ENCODE measurements at regions not wholly inside any gene's neighbourhood (a gene's known extent, or its start where the extent isn't known, plus 50 kb on each side); places are given as distances from the start of the nearest gene placed in this dataset.

GRCh38 chr2:146207901-146208300 lies 1636.9 kb upstream of the ACVR2A start:
- no peak for TF ChIP-seq CTCF (conservative IDR thresholded peaks at IDR 0.05)
- Histone ChIP-seq H3K27ac (ENCODE audit: insufficient read length, low read depth, low read length) (no peak overlapping the region), H3K79me2 (ENCODE audit: insufficient read depth, low read length) (no peaks in the 10 kb centered on the region), H3T11ph (ENCODE audit: low read length) (no peak overlapping the region), H3K9me3 (ENCODE audit: control insufficient read depth, low read depth, low read length) (no peaks in the 10 kb centered on the region), H3K79me1 (ENCODE audit: insufficient read depth, low read depth, low read length, poor library complexity, severe bottlenecking) (no peaks in the 10 kb centered on the region), H4K8ac (replicated peaks; ENCODE audit: insufficient read length, low read depth, low read length) (no peak overlapping the region), H2BK120ac (ENCODE audit: low read depth, low read length, poor library complexity, severe bottlenecking) (no peak overlapping the region), H4K20me1 (ENCODE audit: control insufficient read depth, insufficient read depth, insufficient read length) (no peaks in the 10 kb centered on the region), H4K5ac (ENCODE audit: insufficient read length, low read depth, low read length) (no peak overlapping the region), H3K18ac (ENCODE audit: insufficient read length, low read depth, low read length) (no peak overlapping the region), H3K23me2 (ENCODE audit: insufficient read length, low read depth, low read length, poor library complexity, severe bottlenecking) (no peaks in the 10 kb centered on the region), H2BK5ac (ENCODE audit: insufficient read length, low read length) (no peak overlapping the region), H2BK12ac (ENCODE audit: insufficient read length, low read depth, low read length) (no peak overlapping the region), H3K14ac (ENCODE audit: insufficient read depth, low read length) (no peak overlapping the region), H2AK5ac (ENCODE audit: insufficient read length, low read length) (no peak overlapping the region), H3K4me2 (ENCODE audit: insufficient read depth, insufficient read length, low read length) (no peak overlapping the region), H2BK15ac (ENCODE audit: low read depth, low read length) (no peak overlapping the region), H3K9ac (ENCODE audit: extremely low read depth, insufficient read length, low read length) (no peak overlapping the region), H2AFZ (ENCODE audit: low read length) (no peak overlapping the region), H3K56ac (ENCODE audit: insufficient read length, low read depth, low read length) (no peak overlapping the region), H3K27me3 (ENCODE audit: insufficient read depth, low read length) (no peaks in the 10 kb centered on the region), H3K4ac (ENCODE audit: low read depth, low read length) (no peak overlapping the region), H2BK20ac (ENCODE audit: low read depth, low read length, poor library complexity, severe bottlenecking) (no peak overlapping the region), H3K4me1 (ENCODE audit: insufficient read depth, low read length) (no peaks in the 10 kb centered on the region), H3K23ac (ENCODE audit: insufficient read length, low read depth, low read length) (no peak overlapping the region), H4K91ac (ENCODE audit: insufficient read length, low read depth, low read length) (no peak overlapping the region)
- Mint-ChIP-seq H3K4me3 (no peak overlapping the region), H3K36me3 (ENCODE audit: insufficient read depth in 1 of 3, low read depth in 3 of 3) (peaks cover 0 to 8% (median 2%) of the 10 kb centered on the region in 3 experiments; a peak in 3 of 7 replicates), H3K27me3 (ENCODE audit: low read depth) (no peaks in the 10 kb centered on the region), H3K4me1 (no peaks in the 10 kb centered on the region), H3K9me3 (peaks cover 5 to 6% of the 10 kb centered on the region in 2 experiments; a peak in 3 of 5 replicates), H3K27ac (no peak overlapping the region)
- no CpG with 5 or more reads among the region's 3 CpGs for WGBS (ENCODE audit: extremely low coverage, insufficient read length, low lambda C conversion rate)
- no peak for DNase-seq
